ENCODE measurements at regions not wholly inside any gene's neighbourhood (a gene's known extent, or its start where the extent isn't known, plus 50 kb on each side); places are given as distances from the start of the nearest gene placed in this dataset.

GRCh38 chr2:107281637-107282036 is 395.7 kb upstream of the ST6GAL2 start:
- no peaks in the 10 kb centered on the region for H3K36me3 Mint-ChIP-seq (ENCODE audit: low read depth)

DNA sequence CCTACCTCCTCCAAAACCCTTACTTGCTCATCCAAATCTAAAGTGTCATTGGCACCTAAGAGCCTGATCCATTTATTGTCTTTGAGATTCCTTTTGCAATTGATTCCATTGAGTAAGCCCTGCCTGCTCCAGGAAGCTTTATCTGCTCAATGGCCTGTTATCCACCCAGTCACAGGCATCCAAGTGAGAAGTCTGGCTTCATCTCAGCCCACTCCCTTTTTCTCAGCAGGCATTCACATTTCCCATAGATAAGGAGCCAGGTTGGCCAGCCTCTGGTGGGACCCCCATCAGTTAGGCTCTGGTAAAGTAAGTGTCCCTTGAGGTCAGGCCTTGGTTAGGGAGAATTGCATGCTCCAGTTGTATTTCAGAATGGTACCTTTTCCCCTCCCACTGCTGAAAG is 396.2 kb upstream of the ST6GAL2 start:
- Mint-ChIP-seq H3K36me3 (ENCODE audit: low read depth) (no peaks in the 10 kb centered on the region), H3K27me3 (ENCODE audit: low read depth) (no peaks in the 10 kb centered on the region), H3K4me1 (peaks cover 36% of the 10 kb centered on the region), H3K27ac (peak overlapping the region in 1 of 3 experiments; percentile 46), H3K9me3 (no peaks in the 10 kb centered on the region), H3K4me3 (no peak overlapping the region)
- TF ChIP-seq, protein P1, sequence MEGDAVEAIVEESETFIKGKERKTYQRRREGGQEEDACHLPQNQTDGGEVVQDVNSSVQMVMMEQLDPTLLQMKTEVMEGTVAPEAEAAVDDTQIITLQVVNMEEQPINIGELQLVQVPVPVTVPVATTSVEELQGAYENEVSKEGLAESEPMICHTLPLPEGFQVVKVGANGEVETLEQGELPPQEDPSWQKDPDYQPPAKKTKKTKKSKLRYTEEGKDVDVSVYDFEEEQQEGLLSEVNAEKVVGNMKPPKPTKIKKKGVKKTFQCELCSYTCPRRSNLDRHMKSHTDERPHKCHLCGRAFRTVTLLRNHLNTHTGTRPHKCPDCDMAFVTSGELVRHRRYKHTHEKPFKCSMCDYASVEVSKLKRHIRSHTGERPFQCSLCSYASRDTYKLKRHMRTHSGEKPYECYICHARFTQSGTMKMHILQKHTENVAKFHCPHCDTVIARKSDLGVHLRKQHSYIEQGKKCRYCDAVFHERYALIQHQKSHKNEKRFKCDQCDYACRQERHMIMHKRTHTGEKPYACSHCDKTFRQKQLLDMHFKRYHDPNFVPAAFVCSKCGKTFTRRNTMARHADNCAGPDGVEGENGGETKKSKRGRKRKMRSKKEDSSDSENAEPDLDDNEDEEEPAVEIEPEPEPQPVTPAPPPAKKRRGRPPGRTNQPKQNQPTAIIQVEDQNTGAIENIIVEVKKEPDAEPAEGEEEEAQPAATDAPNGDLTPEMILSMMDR (IDR thresholded peaks at IDR 0.05; ENCODE audit: unreplicated experiment in 3 of 3), result no peak

More at GRCh38 chr2:107281637-107282036, 395.7 kb upstream of the ST6GAL2 start:
- Mint-ChIP-seq H3K9me3 (no peaks in the 10 kb centered on the region), H3K27ac (peak overlapping the region in 2 of 3 experiments; percentile 5 to 46), H3K4me1 (peaks cover 41% of the 10 kb centered on the region), H3K4me3 (peak overlapping the region in 1 of 3 experiments; percentile 13), H3K27me3 (ENCODE audit: low read depth) (no peaks in the 10 kb centered on the region)
- TF ChIP-seq, protein P1 (IDR thresholded peaks at IDR 0.05; ENCODE audit: unreplicated experiment in 3 of 3), result no peak

GRCh38 chr2:107285621-107286299 is 399.8 kb upstream of the ST6GAL2 start:
- Mint-ChIP-seq H3K27me3 (ENCODE audit: low read depth) (no peaks in the 10 kb centered on the region), H3K36me3 (ENCODE audit: low read depth) (no peaks in the 10 kb centered on the region), H3K27ac (no peak overlapping the region), H3K4me3 (no peak overlapping the region), H3K4me1 (peaks cover 25% of the 10 kb centered on the region), H3K9me3 (no peaks in the 10 kb centered on the region)
- TF ChIP-seq, protein P1 (IDR thresholded peaks at IDR 0.05; ENCODE audit: unreplicated experiment in 3 of 3), result no peak

- H3K27ac Mint-ChIP-seq, result no peak overlapping the region
- H3K9me3 Mint-ChIP-seq, result no peaks in the 10 kb centered on the region
- H3K4me1 Mint-ChIP-seq, result peaks cover 6% of the 10 kb centered on the region
- no peaks in the 10 kb centered on the region for H3K36me3 Mint-ChIP-seq (ENCODE audit: low read depth)
- H3K27me3 Mint-ChIP-seq (ENCODE audit: low read depth), result no peaks in the 10 kb centered on the region
- TF ChIP-seq, protein P1 (IDR thresholded peaks at IDR 0.05; ENCODE audit: unreplicated experiment in 3 of 3), result no peak
- no peak overlapping the region for H3K4me3 Mint-ChIP-seq
Observed at GRCh38 chr2:107290041-107290440, 404.1 kb upstream of the ST6GAL2 start.

DNA sequence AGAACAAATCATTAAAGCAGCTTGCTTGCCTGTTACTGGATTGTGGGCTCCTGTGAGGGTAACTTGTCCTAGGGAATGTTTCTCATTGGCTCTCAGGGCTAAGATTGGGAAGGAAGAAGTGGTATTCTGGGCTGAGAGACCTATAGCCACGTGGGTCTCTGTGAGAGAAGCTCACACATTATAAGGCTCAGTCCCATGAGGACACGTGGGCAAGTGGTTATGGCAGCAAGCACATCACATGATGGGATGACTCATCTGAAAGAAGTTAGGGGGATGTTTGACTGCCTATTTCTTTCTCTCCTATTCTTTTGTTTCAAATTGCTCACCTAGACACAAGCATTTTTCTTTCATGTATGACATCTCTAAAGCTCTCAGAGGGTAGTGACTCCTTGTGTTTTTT is 418.0 kb upstream of the ST6GAL2 start:
- no peaks in the 10 kb centered on the region for H3K27me3 Mint-ChIP-seq (ENCODE audit: low read depth)
- peaks cover 9% of the 10 kb centered on the region for H3K9me3 Mint-ChIP-seq
- H3K36me3 Mint-ChIP-seq (ENCODE audit: low read depth), result no peaks in the 10 kb centered on the region
- no peaks in the 10 kb centered on the region for H3K4me1 Mint-ChIP-seq
- TF ChIP-seq, protein P1 (IDR thresholded peaks at IDR 0.05; ENCODE audit: unreplicated experiment in 3 of 3), result no peak
- no peak overlapping the region for H3K27ac Mint-ChIP-seq
- no peak overlapping the region for H3K4me3 Mint-ChIP-seq

DNA sequence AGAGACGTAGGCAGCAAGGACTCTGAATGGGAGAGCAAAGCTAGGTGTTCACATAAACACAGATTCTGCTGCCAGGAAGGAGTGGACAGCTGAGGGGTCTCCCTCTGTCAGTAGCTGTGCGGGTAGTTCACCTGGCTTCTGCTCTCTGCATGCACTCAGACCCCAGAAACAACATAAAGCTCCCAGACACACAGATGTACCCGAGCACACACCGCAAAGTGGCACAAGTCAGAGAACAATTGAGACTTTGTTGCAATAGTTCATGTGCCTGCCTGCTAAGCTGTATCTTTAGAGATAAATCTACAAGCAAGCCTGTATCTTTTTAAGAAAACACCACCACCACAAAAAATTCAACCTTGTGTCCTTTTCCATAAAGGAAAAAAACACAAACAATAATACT is 420.0 kb upstream of the ST6GAL2 start:
- Mint-ChIP-seq H3K4me3 (no peak overlapping the region), H3K36me3 (ENCODE audit: low read depth) (no peaks in the 10 kb centered on the region), H3K27ac (no peak overlapping the region), H3K4me1 (no peaks in the 10 kb centered on the region), H3K27me3 (ENCODE audit: low read depth) (no peaks in the 10 kb centered on the region), H3K9me3 (peaks cover 4% of the 10 kb centered on the region)
- TF ChIP-seq, protein P1 (IDR thresholded peaks at IDR 0.05; ENCODE audit: unreplicated experiment in 3 of 3), result no peak

Measured in nephron (organoid).